Lung (tissue), 11 donors: ENCODE measurements at regions not wholly inside any gene's neighbourhood (a gene's known extent, or its start where the extent isn't known, plus 50 kb on each side); places are given as distances from the start of the nearest gene placed in this dataset.

Experiments used
- ATAC-seq: fragments of 200-7000 bp; cut with Tn5 transposase; one replicate; pipeline ENCODE4 v1.9.1; 2020; ENCODE audit warnings: moderate number of reproducible peaks; ENCODE audit not compliant: insufficient read depth, low FRiP score
- DNase-seq, 3 donors: peaks; one replicate each; pipeline ENCODE4 v3.0.0-alpha.2; 2013 to 2017
- H3K27ac ChIP-seq, 2 donors: one replicate each; pipeline ENCODE4 v1.5.1; 2013; ENCODE audit warnings: mild to moderate bottlenecking in 2 of 2, moderate library complexity in 2 of 2, control low read depth in 1 of 2, inconsistent platforms in 1 of 2, low read depth in 1 of 2, low read length in 1 of 2
- H3K27me3 ChIP-seq, 3 donors: one replicate each; pipeline ENCODE4 v1.5.1; 2013; ENCODE audit warnings: low read length in 2 of 3; ENCODE audit not compliant: control insufficient read depth in 3 of 3, insufficient read depth in 3 of 3
- H3K36me3 ChIP-seq, 4 donors: one replicate each; pipeline ENCODE4 v1.5.1; 2013; ENCODE audit warnings: low read length in 4 of 4, mild to moderate bottlenecking in 1 of 4, moderate library complexity in 1 of 4; ENCODE audit not compliant: control insufficient read depth in 4 of 4, insufficient read depth in 4 of 4
- H3K4me1 ChIP-seq, 5 donors: one replicate each; pipeline ENCODE4 v1.5.1; 2013; ENCODE audit warnings: low read length in 5 of 5, mild to moderate bottlenecking in 2 of 5, moderate library complexity in 1 of 5; ENCODE audit not compliant: control insufficient read depth in 5 of 5, insufficient read depth in 5 of 5
- H3K4me3 ChIP-seq: one replicate; pipeline ENCODE4 v1.5.1; 2013; ENCODE audit warnings: mild to moderate bottlenecking, control low read depth, moderate library complexity
- H3K9ac ChIP-seq, 2 donors: one replicate each; pipeline ENCODE4 v1.5.1; 2013; ENCODE audit warnings: low read length in 2 of 2, control low read depth in 1 of 2; ENCODE audit not compliant: insufficient read depth in 1 of 2
- H3K9me3 ChIP-seq, 4 donors: one replicate each; pipeline ENCODE4 v1.5.1; 2013; ENCODE audit warnings: low read length in 3 of 4, mild to moderate bottlenecking in 1 of 4, moderate library complexity in 1 of 4; ENCODE audit not compliant: control insufficient read depth in 4 of 4, insufficient read depth in 3 of 4
- CTCF ChIP-seq: IDR thresholded peaks from 2 replicates; pipeline ENCODE4 v1.5.1; 2012; ENCODE audit warnings: mild to moderate bottlenecking; ENCODE audit errors: control extremely low read depth, extremely low read depth
- WGBS, 2 donors: extraction: QIAGEN DNeasy Blood & Tissue Kit; methylation state at CpG; one replicate each; pipeline ENCODE4 v1.1.7; 2013; 5-methylcytosine and 5-hydroxymethylcytosine counted together
- donor health status: control.
- donor health status: control.
- donor health status: Bipolar disorder and iron deficiency.
- donor health status: healthy.
- donor health status: DM: yes; HTN: yes; CAD: no.

DNA sequence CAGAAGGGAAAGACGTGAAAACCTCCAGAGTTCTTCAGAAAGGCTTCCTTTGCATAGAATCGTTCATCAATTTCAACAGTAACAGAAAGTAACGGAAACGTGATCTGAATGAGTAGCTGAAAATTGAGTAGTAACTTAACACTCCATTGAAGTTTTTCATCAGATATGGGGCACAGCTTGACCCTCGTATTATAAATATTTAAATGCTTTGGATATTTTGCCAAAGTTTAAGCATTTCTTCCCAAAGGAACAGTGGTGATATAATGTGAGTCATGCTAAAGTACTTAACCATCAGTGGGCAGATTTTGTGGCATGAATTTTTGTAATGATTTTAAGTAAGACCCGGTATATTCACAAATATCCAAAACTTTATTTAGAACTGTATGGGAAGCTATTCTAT is 67.4 kb upstream of the ADAMTS19 start:
- Histone ChIP-seq H3K4me3 (no peak overlapping the region), H3K4me1 (no peaks in the 10 kb centered on the region), H3K9ac (no peak overlapping the region), H3K36me3 (no peaks in the 10 kb centered on the region), H3K27me3 (peaks cover 0 to 2% (median 0%) of the 10 kb centered on the region in 3 donors), H3K9me3 (no peaks in the 10 kb centered on the region), H3K27ac (no peak overlapping the region)
- DNase-seq (no peak), ATAC-seq (no peak)
- WGBS, 2 donors, result 66% methylated on average over 6 of the region's 6 CpGs
- TF ChIP-seq CTCF, result no peak

GRCh38 chr5:129395247-129395646 is 64.9 kb upstream of the ADAMTS19 start:
- no peak overlapping the region for H3K4me3 ChIP-seq
- DNase-seq (no peak), ATAC-seq (no peak)
- TF ChIP-seq CTCF, result no peak
- H3K27ac ChIP-seq, result no peak overlapping the region
- no peaks in the 10 kb centered on the region for H3K36me3 ChIP-seq
- H3K9me3 ChIP-seq, result no peaks in the 10 kb centered on the region
- no peaks in the 10 kb centered on the region for H3K4me1 ChIP-seq
- no peaks in the 10 kb centered on the region for H3K27me3 ChIP-seq
- no peak overlapping the region for H3K9ac ChIP-seq
- WGBS, 2 donors, result 95% methylated on average over 5 of the region's 5 CpGs

DNA sequence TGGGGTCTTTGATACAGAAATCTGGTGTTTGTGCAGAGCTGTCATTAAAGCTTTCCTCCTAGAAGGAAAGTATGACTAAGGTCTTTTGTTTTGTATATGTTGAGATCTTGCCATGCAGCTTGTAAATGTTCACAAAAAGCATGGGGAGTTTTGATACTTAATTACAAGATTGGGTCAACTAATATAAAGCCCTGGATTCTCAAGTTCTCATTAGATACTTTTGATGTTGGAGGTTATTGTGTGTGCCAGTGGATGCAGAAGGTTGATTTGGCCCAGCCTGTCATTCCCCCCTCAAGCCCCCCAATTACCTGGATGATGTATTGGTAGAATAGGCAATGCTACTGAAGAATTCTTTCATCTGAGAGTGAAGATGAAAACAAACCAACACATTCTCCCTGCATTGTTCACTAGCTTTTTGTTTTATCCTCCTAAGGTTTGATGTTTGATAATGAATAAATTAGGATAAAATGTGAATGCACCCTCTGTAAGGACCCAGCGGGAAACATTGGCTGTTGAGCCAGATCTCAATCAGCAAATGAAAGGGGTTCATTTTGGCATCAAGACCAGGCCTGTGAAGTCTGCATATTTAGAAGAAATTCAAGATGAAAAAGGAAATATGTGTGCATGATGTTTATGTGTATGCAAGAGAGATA is 61.9 kb upstream of the ADAMTS19 start:
- Histone ChIP-seq H3K9ac (no peak overlapping the region), H3K27me3 (no peaks in the 10 kb centered on the region), H3K36me3 (no peaks in the 10 kb centered on the region), H3K9me3 (no peaks in the 10 kb centered on the region), H3K4me1 (no peaks in the 10 kb centered on the region), H3K4me3 (no peak overlapping the region), H3K27ac (no peak overlapping the region)
- no peak for TF ChIP-seq CTCF
- WGBS, 2 donors, result 81 to 97% methylated on average over 1 of the region's 1 CpG
- DNase-seq (no peak), ATAC-seq (no peak)

- no peak for ATAC-seq
- no peak for TF ChIP-seq CTCF
- Histone ChIP-seq H3K9me3 (no peaks in the 10 kb centered on the region), H3K4me1 (no peaks in the 10 kb centered on the region), H3K36me3 (no peaks in the 10 kb centered on the region), H3K27me3 (no peaks in the 10 kb centered on the region), H3K4me3 (no peak overlapping the region), H3K27ac (no peak overlapping the region), H3K9ac (no peak overlapping the region)
- 78 to 79% methylated on average over 2 of the region's 2 CpGs for WGBS, 2 donors
- DNase-seq, result no peak
Measured at GRCh38 chr5:129399069-129399468, 61.0 kb upstream of the ADAMTS19 start.
